ENCODE measurements at regions not wholly inside any gene's neighbourhood (a gene's known extent, or its start where the extent isn't known, plus 50 kb on each side); places are given as distances from the start of the nearest gene placed in this dataset.

DNA sequence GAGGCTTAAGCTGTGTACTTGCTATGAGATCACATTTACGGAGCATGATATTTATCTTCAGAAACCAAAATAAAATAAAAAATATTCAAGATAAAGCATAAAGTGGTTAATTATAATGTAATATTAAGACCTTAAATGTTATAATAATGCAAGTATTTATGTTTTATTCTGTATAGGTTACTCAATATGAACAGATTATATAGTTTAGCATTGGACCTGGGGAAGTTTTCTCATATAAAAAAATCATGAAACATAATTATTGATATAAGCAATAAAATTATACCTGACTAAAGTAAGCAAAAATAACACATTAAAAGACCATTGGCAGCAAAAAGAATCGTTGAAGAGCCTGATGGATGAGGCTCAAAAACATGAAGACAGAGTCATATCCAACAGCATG is 516.2 kb downstream of the SLC16A7 start:
- H3K4me3 Mint-ChIP-seq = no peak overlapping the region
- H3K4me1 Mint-ChIP-seq = no peaks in the 10 kb centered on the region

DNA sequence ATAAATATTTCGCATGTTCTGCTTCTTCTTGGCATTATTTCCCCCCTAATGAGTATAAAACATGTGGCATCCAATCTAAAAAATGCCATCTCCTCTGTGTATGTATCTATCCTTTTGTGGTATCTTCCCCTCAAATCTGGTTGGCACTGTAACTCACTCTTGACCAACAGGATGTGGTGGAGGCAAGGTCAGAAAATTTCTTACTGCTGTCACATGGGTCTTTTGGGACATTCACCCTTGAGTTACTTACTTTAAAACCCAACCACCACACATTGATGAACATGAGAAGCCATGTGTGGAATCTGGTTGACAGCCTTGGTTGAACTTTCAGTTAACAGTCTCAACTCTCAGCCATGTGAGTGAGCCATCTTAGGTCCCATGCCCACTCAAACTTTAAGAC is 516.9 kb downstream of the SLC16A7 start:
- Mint-ChIP-seq H3K4me1 (no peaks in the 10 kb centered on the region), H3K4me3 (no peak overlapping the region), H3K9me3 (no peaks in the 10 kb centered on the region), H3K27ac (no peak overlapping the region), H3K27me3 (ENCODE audit: low read depth) (peaks cover 4% of the 10 kb centered on the region), H3K36me3 (ENCODE audit: low read depth) (no peaks in the 10 kb centered on the region)
- TF ChIP-seq, protein P1, sequence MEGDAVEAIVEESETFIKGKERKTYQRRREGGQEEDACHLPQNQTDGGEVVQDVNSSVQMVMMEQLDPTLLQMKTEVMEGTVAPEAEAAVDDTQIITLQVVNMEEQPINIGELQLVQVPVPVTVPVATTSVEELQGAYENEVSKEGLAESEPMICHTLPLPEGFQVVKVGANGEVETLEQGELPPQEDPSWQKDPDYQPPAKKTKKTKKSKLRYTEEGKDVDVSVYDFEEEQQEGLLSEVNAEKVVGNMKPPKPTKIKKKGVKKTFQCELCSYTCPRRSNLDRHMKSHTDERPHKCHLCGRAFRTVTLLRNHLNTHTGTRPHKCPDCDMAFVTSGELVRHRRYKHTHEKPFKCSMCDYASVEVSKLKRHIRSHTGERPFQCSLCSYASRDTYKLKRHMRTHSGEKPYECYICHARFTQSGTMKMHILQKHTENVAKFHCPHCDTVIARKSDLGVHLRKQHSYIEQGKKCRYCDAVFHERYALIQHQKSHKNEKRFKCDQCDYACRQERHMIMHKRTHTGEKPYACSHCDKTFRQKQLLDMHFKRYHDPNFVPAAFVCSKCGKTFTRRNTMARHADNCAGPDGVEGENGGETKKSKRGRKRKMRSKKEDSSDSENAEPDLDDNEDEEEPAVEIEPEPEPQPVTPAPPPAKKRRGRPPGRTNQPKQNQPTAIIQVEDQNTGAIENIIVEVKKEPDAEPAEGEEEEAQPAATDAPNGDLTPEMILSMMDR (IDR thresholded peaks at IDR 0.05; ENCODE audit: unreplicated experiment in 3 of 3) = no peak

More for the DNA sequence above, 516.2 kb downstream of the SLC16A7 start:
- H3K9me3 Mint-ChIP-seq = no peaks in the 10 kb centered on the region
- TF ChIP-seq, protein P1 (IDR thresholded peaks at IDR 0.05; ENCODE audit: unreplicated experiment in 3 of 3) = no peak
- H3K27me3 Mint-ChIP-seq (ENCODE audit: low read depth) = peaks cover 4% of the 10 kb centered on the region
- H3K27ac Mint-ChIP-seq = no peak overlapping the region
- H3K36me3 Mint-ChIP-seq (ENCODE audit: low read depth) = no peaks in the 10 kb centered on the region

DNA sequence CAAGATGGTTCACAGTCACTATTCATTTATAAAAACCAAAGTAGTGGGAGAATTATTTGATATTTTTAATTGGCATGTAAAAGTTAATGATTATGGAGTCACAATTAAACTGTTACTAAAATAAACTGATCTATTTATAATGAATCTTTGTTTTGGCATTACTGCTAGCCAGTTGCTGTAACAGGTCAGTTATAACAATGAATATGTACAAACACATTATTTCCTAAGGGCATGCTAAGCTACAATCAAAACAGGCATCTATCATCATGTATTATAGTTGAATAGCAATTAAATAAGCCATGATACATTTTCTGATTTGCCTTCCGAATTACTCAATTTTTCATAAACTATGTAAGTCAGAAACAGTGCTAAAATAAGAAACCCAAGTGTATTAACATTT is 518.3 kb downstream of the SLC16A7 start:
- H3K27ac Mint-ChIP-seq = no peak overlapping the region
- TF ChIP-seq, protein P1 (IDR thresholded peaks at IDR 0.05; ENCODE audit: unreplicated experiment in 3 of 3) = no peak
- no peaks in the 10 kb centered on the region for H3K9me3 Mint-ChIP-seq
- peaks cover 4% of the 10 kb centered on the region for H3K27me3 Mint-ChIP-seq (ENCODE audit: low read depth)
- H3K36me3 Mint-ChIP-seq (ENCODE audit: low read depth) = no peaks in the 10 kb centered on the region
- no peaks in the 10 kb centered on the region for H3K4me1 Mint-ChIP-seq
- H3K4me3 Mint-ChIP-seq = no peak overlapping the region

DNA sequence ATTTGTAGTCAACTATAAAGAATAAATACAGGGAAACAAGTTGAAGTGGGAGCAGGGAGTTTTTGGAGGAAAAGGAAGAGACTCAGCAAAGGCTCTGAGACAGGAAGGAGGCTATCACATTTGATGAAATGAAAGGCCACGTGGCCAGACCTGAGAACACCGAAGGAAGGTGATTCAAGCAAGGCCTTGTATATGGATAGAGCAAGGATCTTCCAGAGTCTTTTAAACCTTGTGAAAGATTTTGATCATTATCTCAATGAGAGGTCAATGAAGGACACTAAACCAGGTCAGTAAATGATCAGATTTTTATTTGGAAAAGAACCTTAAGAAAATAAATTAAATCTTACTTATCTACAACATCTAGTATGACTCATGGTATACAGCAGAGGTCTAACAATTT is 523.5 kb downstream of the SLC16A7 start:
- TF ChIP-seq, protein P1 (IDR thresholded peaks at IDR 0.05; ENCODE audit: unreplicated experiment in 3 of 3) = no peak
- Mint-ChIP-seq H3K36me3 (ENCODE audit: low read depth) (no peaks in the 10 kb centered on the region), H3K4me3 (no peak overlapping the region), H3K4me1 (no peaks in the 10 kb centered on the region), H3K9me3 (no peaks in the 10 kb centered on the region), H3K27ac (no peak overlapping the region), H3K27me3 (ENCODE audit: low read depth) (peaks cover 4% of the 10 kb centered on the region)

DNA sequence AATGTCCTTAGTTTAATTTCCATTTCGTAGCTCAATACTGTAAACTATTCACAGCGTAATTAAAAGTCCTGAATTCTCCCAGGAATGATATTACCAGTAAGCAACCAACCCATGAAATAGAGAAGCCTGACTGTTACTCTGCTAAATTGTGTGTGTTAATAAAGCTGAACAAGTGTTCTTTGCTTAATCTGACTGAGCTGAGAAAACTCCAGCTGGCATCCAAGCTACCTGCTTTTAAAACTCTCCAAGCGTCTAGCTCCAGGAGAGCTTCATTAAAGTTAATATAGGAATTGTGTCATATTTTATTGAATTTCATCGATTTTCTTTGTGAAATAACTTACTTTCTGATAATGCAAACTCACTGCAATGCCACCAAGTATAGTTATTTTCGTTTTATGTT is 524.4 kb downstream of the SLC16A7 start:
- H3K36me3 Mint-ChIP-seq (ENCODE audit: low read depth) = no peaks in the 10 kb centered on the region
- H3K4me3 Mint-ChIP-seq = no peak overlapping the region
- H3K27me3 Mint-ChIP-seq (ENCODE audit: low read depth) = no peaks in the 10 kb centered on the region
- H3K9me3 Mint-ChIP-seq = peaks cover 4% of the 10 kb centered on the region
- no peaks in the 10 kb centered on the region for H3K4me1 Mint-ChIP-seq
- TF ChIP-seq, protein P1 (IDR thresholded peaks at IDR 0.05; ENCODE audit: unreplicated experiment in 3 of 3) = no peak
- no peak overlapping the region for H3K27ac Mint-ChIP-seq

DNA sequence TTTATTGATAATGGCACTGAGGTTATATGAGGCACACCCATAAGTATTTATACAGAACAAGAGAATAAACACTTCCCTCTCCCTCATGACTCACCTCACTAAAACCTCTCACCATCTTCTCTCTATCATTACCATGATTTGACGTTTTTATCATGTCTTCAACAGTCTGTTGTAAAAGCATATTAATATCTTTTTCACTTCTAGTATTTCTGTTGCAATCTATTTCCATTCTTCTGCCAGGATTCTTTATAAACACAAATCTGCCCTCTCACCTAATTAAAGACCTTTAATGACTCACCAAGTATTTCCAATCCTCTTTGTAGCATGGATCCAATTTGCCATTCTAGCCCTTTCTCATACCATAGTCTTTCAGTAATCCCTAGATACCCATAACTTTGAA is 527.7 kb downstream of the SLC16A7 start:
- Mint-ChIP-seq H3K36me3 (ENCODE audit: low read depth) (no peaks in the 10 kb centered on the region), H3K27ac (no peak overlapping the region), H3K27me3 (ENCODE audit: low read depth) (no peaks in the 10 kb centered on the region), H3K9me3 (peaks cover 11% of the 10 kb centered on the region), H3K4me1 (no peaks in the 10 kb centered on the region), H3K4me3 (no peak overlapping the region)
- TF ChIP-seq, protein P1 (IDR thresholded peaks at IDR 0.05; ENCODE audit: unreplicated experiment in 3 of 3) = no peak

Measured in nephron (organoid).